ENCODE measurements at regions not wholly inside any gene's neighbourhood (a gene's known extent, or its start where the extent isn't known, plus 50 kb on each side); places are given as distances from the start of the nearest gene placed in this dataset.

DNA sequence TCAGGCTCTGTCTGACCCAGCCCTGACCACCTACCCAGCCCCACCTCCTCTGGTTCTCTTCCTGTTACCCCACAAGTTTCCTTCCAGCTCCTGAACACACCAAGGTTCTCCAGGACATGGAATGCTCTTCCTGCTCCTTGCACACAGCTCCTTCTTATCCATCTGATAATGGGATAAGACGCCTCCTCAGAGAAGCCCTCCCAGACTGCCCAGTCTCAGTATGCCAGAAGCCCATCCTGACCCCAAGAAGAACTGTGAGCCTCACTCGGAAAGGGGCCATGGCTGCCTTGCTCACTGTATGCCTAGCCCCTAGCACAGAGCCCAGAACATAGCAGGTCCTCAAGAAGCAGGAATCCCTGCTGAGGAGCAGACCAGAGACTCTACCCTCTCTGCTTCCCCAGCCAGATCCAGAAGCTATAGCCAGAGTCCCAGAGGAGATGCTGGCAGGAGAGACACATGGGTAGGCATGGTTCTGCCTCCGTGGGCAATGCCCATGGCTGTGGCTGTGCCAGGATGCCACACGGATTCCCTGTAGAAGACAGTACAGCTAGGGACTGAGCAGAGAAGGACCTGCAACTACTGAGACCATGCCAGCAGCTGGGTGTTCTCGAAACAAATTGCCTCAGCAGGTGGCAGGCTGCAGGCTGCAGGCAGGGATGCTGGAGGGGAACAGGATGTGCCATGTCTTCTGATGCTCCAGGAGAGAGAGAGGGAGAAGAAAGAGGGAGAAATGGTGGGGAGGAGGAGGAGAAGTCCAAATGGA is 74.0 kb upstream of the LINGO1 start:
- TF ChIP-seq, protein P1, sequence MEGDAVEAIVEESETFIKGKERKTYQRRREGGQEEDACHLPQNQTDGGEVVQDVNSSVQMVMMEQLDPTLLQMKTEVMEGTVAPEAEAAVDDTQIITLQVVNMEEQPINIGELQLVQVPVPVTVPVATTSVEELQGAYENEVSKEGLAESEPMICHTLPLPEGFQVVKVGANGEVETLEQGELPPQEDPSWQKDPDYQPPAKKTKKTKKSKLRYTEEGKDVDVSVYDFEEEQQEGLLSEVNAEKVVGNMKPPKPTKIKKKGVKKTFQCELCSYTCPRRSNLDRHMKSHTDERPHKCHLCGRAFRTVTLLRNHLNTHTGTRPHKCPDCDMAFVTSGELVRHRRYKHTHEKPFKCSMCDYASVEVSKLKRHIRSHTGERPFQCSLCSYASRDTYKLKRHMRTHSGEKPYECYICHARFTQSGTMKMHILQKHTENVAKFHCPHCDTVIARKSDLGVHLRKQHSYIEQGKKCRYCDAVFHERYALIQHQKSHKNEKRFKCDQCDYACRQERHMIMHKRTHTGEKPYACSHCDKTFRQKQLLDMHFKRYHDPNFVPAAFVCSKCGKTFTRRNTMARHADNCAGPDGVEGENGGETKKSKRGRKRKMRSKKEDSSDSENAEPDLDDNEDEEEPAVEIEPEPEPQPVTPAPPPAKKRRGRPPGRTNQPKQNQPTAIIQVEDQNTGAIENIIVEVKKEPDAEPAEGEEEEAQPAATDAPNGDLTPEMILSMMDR (tag by site-specific recombination; IDR thresholded peaks at IDR 0.05) = no peak
- no peak for TF ChIP-seq PRDM1 (tag by site-specific recombination; IDR thresholded peaks at IDR 0.05)
- TF ChIP-seq MZF1 (tag by site-specific recombination; IDR thresholded peaks at IDR 0.05; ENCODE audit: borderline replicate concordance) = no peak
- TF ChIP-seq ZNF658 (tag by site-specific recombination; IDR thresholded peaks at IDR 0.05) = no peak

All from HEK293 (cell line).